ENCODE measurements at regions not wholly inside any gene's neighbourhood (a gene's known extent, or its start where the extent isn't known, plus 50 kb on each side); places are given as distances from the start of the nearest gene placed in this dataset.
A peak's percentile ranks its signal among the peaks of the same experiment; 100 is the strongest.

- Histone ChIP-seq H3K18ac (ENCODE audit: low read length) (no peak overlapping the region), H3K9ac (ENCODE audit: low read length) (no peak overlapping the region), H3K4me2 (ENCODE audit: low read length) (no peak overlapping the region), H3K23ac (ENCODE audit: low read length) (no peak overlapping the region), H3K56ac (ENCODE audit: low read length) (no peak overlapping the region), H2BK120ac (ENCODE audit: low read depth, low read length) (no peak overlapping the region), H3K4ac (ENCODE audit: low read depth, low read length) (no peak overlapping the region), H3K4me3 (ENCODE audit: low read length) (no peak overlapping the region), H4K5ac (ENCODE audit: low read length) (no peak overlapping the region), H3K4me1 (ENCODE audit: control insufficient read depth, low read depth, low read length) (no peaks in the 10 kb centered on the region), H3K27ac (ENCODE audit: low read depth, low read length) (no peak overlapping the region), H2AK5ac (ENCODE audit: low read length) (no peak overlapping the region), H3K79me1 (ENCODE audit: low read length) (no peaks in the 10 kb centered on the region), H2BK5ac (ENCODE audit: low read length) (no peak overlapping the region), H3K79me2 (ENCODE audit: control insufficient read depth, insufficient read depth, low read length) (no peaks in the 10 kb centered on the region), H3K27me3 (ENCODE audit: insufficient read depth, low read length, poor library complexity) (no peaks in the 10 kb centered on the region), H4K8ac (ENCODE audit: low read depth, low read length) (no peak overlapping the region), H2BK15ac (replicated peaks; ENCODE audit: low read depth) (no peak overlapping the region), H3K36me3 (ENCODE audit: control insufficient read depth, insufficient read depth, low read length) (no peaks in the 10 kb centered on the region)
- no peak for DNase-seq
Observed at GRCh38 chr12:84661786-84662185, 250.8 kb downstream of the SLC6A15 start.

GRCh38 chr12:84660139-84660538 is 252.5 kb downstream of the SLC6A15 start:
- Histone ChIP-seq H3K9ac (ENCODE audit: low read length) (no peak overlapping the region), H3K56ac (ENCODE audit: low read length) (no peak overlapping the region), H2BK5ac (ENCODE audit: low read length) (no peak overlapping the region), H3K4me1 (ENCODE audit: control insufficient read depth, low read depth, low read length) (no peaks in the 10 kb centered on the region), H2AK5ac (ENCODE audit: low read length) (no peak overlapping the region), H3K23ac (ENCODE audit: low read length) (no peak overlapping the region), H2BK120ac (ENCODE audit: low read depth, low read length) (no peak overlapping the region), H3K36me3 (ENCODE audit: control insufficient read depth, insufficient read depth, low read length) (no peaks in the 10 kb centered on the region), H3K4me2 (ENCODE audit: low read length) (no peak overlapping the region), H3K79me1 (ENCODE audit: low read length) (no peaks in the 10 kb centered on the region), H3K4ac (ENCODE audit: low read depth, low read length) (no peak overlapping the region), H3K27ac (ENCODE audit: low read depth, low read length) (no peak overlapping the region), H4K8ac (ENCODE audit: low read depth, low read length) (no peak overlapping the region), H4K5ac (ENCODE audit: low read length) (no peak overlapping the region), H3K79me2 (ENCODE audit: control insufficient read depth, insufficient read depth, low read length) (no peaks in the 10 kb centered on the region), H3K27me3 (ENCODE audit: insufficient read depth, low read length, poor library complexity) (no peaks in the 10 kb centered on the region), H2BK15ac (replicated peaks; ENCODE audit: low read depth) (no peak overlapping the region), H3K4me3 (ENCODE audit: low read length) (no peak overlapping the region), H3K18ac (ENCODE audit: low read length) (no peak overlapping the region)
- DNase-seq, result no peak
- no CpG with 5 or more reads among the region's 1 CpG for WGBS (ENCODE audit: extremely low coverage, insufficient coverage, low lambda C conversion rate)

- H3K4me3 ChIP-seq (ENCODE audit: low read length), result no peak overlapping the region
- WGBS (ENCODE audit: extremely low coverage, insufficient coverage, low lambda C conversion rate), result no CpG with 5 or more reads among the region's 2 CpGs
Observed at GRCh38 chr12:84658877-84659276, 253.7 kb downstream of the SLC6A15 start.

GRCh38 chr12:84656705-84657104 is 255.9 kb downstream of the SLC6A15 start:
- H3K79me2 ChIP-seq (ENCODE audit: control insufficient read depth, insufficient read depth, low read length), result no peaks in the 10 kb centered on the region
- WGBS (ENCODE audit: extremely low coverage, insufficient coverage, low lambda C conversion rate), result no CpG with 5 or more reads among the region's 3 CpGs
- H2BK15ac ChIP-seq (replicated peaks; ENCODE audit: low read depth), result no peak overlapping the region
- no peak overlapping the region for H3K4ac ChIP-seq (ENCODE audit: low read depth, low read length)
- no peaks in the 10 kb centered on the region for H3K27me3 ChIP-seq (ENCODE audit: insufficient read depth, low read length, poor library complexity)
- no peak overlapping the region for H3K4me2 ChIP-seq (ENCODE audit: low read length)
- H2AK5ac ChIP-seq (ENCODE audit: low read length), result no peak overlapping the region
- H3K36me3 ChIP-seq (ENCODE audit: control insufficient read depth, insufficient read depth, low read length), result no peaks in the 10 kb centered on the region
- H3K79me1 ChIP-seq (ENCODE audit: low read length), result no peaks in the 10 kb centered on the region
- H3K23ac ChIP-seq (ENCODE audit: low read length), result no peak overlapping the region
- H4K5ac ChIP-seq (ENCODE audit: low read length), result no peak overlapping the region
- H3K56ac ChIP-seq (ENCODE audit: low read length), result no peak overlapping the region
- H4K8ac ChIP-seq (ENCODE audit: low read depth, low read length), result no peak overlapping the region
- H3K9ac ChIP-seq (ENCODE audit: low read length), result no peak overlapping the region
- H3K27ac ChIP-seq (ENCODE audit: low read depth, low read length), result no peak overlapping the region
- no peak for DNase-seq
- H2BK120ac ChIP-seq (ENCODE audit: low read depth, low read length), result no peak overlapping the region
- no peak overlapping the region for H3K18ac ChIP-seq (ENCODE audit: low read length)
- no peak overlapping the region for H2BK5ac ChIP-seq (ENCODE audit: low read length)
- no peak overlapping the region for H3K4me3 ChIP-seq (ENCODE audit: low read length)
- H3K4me1 ChIP-seq (ENCODE audit: control insufficient read depth, low read depth, low read length), result no peaks in the 10 kb centered on the region

More at GRCh38 chr12:84658877-84659276, 253.7 kb downstream of the SLC6A15 start:
- Histone ChIP-seq H3K4me2 (ENCODE audit: low read length) (no peak overlapping the region), H2BK5ac (ENCODE audit: low read length) (no peak overlapping the region), H3K9ac (ENCODE audit: low read length) (no peak overlapping the region), H2BK15ac (replicated peaks; ENCODE audit: low read depth) (no peak overlapping the region), H3K56ac (ENCODE audit: low read length) (no peak overlapping the region), H4K5ac (ENCODE audit: low read length) (no peak overlapping the region), H3K36me3 (ENCODE audit: control insufficient read depth, insufficient read depth, low read length) (no peaks in the 10 kb centered on the region), H3K23ac (ENCODE audit: low read length) (no peak overlapping the region), H3K27ac (ENCODE audit: low read depth, low read length) (no peak overlapping the region), H3K18ac (ENCODE audit: low read length) (no peak overlapping the region), H3K4me1 (ENCODE audit: control insufficient read depth, low read depth, low read length) (no peaks in the 10 kb centered on the region), H3K79me1 (ENCODE audit: low read length) (no peaks in the 10 kb centered on the region), H2BK120ac (ENCODE audit: low read depth, low read length) (no peak overlapping the region), H3K4ac (ENCODE audit: low read depth, low read length) (no peak overlapping the region), H3K79me2 (ENCODE audit: control insufficient read depth, insufficient read depth, low read length) (no peaks in the 10 kb centered on the region), H2AK5ac (ENCODE audit: low read length) (no peak overlapping the region), H4K8ac (ENCODE audit: low read depth, low read length) (no peak overlapping the region), H3K27me3 (ENCODE audit: insufficient read depth, low read length, poor library complexity) (no peaks in the 10 kb centered on the region)
- peak; percentile 71 for DNase-seq

DNA sequence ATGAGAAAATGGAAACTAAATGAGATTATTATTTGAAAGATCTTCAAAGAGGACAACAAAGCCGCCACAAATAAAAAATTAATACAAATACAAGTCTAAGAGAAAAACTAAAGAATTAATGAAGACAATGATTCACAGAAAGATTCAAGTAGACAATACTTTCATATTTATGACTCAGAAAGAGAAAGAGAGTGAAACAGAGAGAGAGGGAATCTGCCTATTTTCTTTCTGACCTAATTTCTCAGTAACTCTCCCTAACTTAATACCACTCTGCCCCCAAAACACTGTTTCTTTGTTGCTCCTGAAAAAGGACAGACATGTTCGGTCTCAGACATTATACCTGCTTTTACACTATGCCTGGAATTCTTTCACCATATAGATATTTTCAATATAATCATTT is 259.1 kb downstream of the SLC6A15 start:
- H3K4me2 ChIP-seq (ENCODE audit: low read length), result no peak overlapping the region
- no peak overlapping the region for H3K56ac ChIP-seq (ENCODE audit: low read length)
- no peaks in the 10 kb centered on the region for H3K79me1 ChIP-seq (ENCODE audit: low read length)
- H3K27ac ChIP-seq (ENCODE audit: low read depth, low read length), result no peak overlapping the region
- H3K27me3 ChIP-seq (ENCODE audit: insufficient read depth, low read length, poor library complexity), result no peaks in the 10 kb centered on the region
- H3K4me3 ChIP-seq (ENCODE audit: low read length), result no peak overlapping the region
- no peak overlapping the region for H3K18ac ChIP-seq (ENCODE audit: low read length)
- H3K36me3 ChIP-seq (ENCODE audit: control insufficient read depth, insufficient read depth, low read length), result no peaks in the 10 kb centered on the region
- H2BK120ac ChIP-seq (ENCODE audit: low read depth, low read length), result no peak overlapping the region
- no peaks in the 10 kb centered on the region for H3K79me2 ChIP-seq (ENCODE audit: control insufficient read depth, insufficient read depth, low read length)
- H2AK5ac ChIP-seq (ENCODE audit: low read length), result no peak overlapping the region
- H4K8ac ChIP-seq (ENCODE audit: low read depth, low read length), result no peak overlapping the region
- no peak overlapping the region for H2BK5ac ChIP-seq (ENCODE audit: low read length)
- no peak overlapping the region for H3K23ac ChIP-seq (ENCODE audit: low read length)
- no peak overlapping the region for H3K4ac ChIP-seq (ENCODE audit: low read depth, low read length)
- WGBS (ENCODE audit: extremely low coverage, insufficient coverage, low lambda C conversion rate), result no CpG with 5 or more reads among the region's 2 CpGs
- no peak overlapping the region for H4K5ac ChIP-seq (ENCODE audit: low read length)
- no peak for DNase-seq
- no peak overlapping the region for H2BK15ac ChIP-seq (replicated peaks; ENCODE audit: low read depth)
- H3K4me1 ChIP-seq (ENCODE audit: control insufficient read depth, low read depth, low read length), result no peaks in the 10 kb centered on the region
- H3K9ac ChIP-seq (ENCODE audit: low read length), result no peak overlapping the region

GRCh38 chr12:84648425-84648824 is 264.2 kb downstream of the SLC6A15 start:
- no peaks in the 10 kb centered on the region for H3K4me1 ChIP-seq (ENCODE audit: control insufficient read depth, low read depth, low read length)
- no peak overlapping the region for H2BK15ac ChIP-seq (replicated peaks; ENCODE audit: low read depth)
- no peaks in the 10 kb centered on the region for H3K79me1 ChIP-seq (ENCODE audit: low read length)
- no peaks in the 10 kb centered on the region for H3K36me3 ChIP-seq (ENCODE audit: control insufficient read depth, insufficient read depth, low read length)
- H3K4me3 ChIP-seq (ENCODE audit: low read length), result no peak overlapping the region
- H3K18ac ChIP-seq (ENCODE audit: low read length), result no peak overlapping the region
- no peak overlapping the region for H3K4me2 ChIP-seq (ENCODE audit: low read length)
- no peak overlapping the region for H4K5ac ChIP-seq (ENCODE audit: low read length)
- H3K23ac ChIP-seq (ENCODE audit: low read length), result no peak overlapping the region
- no peak overlapping the region for H3K56ac ChIP-seq (ENCODE audit: low read length)
- no peak overlapping the region for H3K9ac ChIP-seq (ENCODE audit: low read length)
- H2BK5ac ChIP-seq (ENCODE audit: low read length), result no peak overlapping the region
- H3K27ac ChIP-seq (ENCODE audit: low read depth, low read length), result no peak overlapping the region
- H2BK120ac ChIP-seq (ENCODE audit: low read depth, low read length), result no peak overlapping the region
- H2AK5ac ChIP-seq (ENCODE audit: low read length), result no peak overlapping the region
- H3K27me3 ChIP-seq (ENCODE audit: insufficient read depth, low read length, poor library complexity), result no peaks in the 10 kb centered on the region
- no peak overlapping the region for H4K8ac ChIP-seq (ENCODE audit: low read depth, low read length)
- H3K4ac ChIP-seq (ENCODE audit: low read depth, low read length), result no peak overlapping the region
- DNase-seq, result no peak
- H3K79me2 ChIP-seq (ENCODE audit: control insufficient read depth, insufficient read depth, low read length), result no peaks in the 10 kb centered on the region
